DMS 273 treated with DMSO at 0.1 percent for 48 hours (cell line): ENCODE measurements at regions not wholly inside any gene's neighbourhood (a gene's known extent, or its start where the extent isn't known, plus 50 kb on each side); places are given as distances from the start of the nearest gene placed in this dataset.
"Not testable (repeated sequence)": the region's sequence is repeated elsewhere in the genome, so short reads cannot be mapped to it uniquely, and the experiment has no call there.

ENCODE experiments used
- DNase-seq: peaks from one replicate; lab custom pipeline; 2025; lab: John Stamatoyannopoulos, UW

DNA sequence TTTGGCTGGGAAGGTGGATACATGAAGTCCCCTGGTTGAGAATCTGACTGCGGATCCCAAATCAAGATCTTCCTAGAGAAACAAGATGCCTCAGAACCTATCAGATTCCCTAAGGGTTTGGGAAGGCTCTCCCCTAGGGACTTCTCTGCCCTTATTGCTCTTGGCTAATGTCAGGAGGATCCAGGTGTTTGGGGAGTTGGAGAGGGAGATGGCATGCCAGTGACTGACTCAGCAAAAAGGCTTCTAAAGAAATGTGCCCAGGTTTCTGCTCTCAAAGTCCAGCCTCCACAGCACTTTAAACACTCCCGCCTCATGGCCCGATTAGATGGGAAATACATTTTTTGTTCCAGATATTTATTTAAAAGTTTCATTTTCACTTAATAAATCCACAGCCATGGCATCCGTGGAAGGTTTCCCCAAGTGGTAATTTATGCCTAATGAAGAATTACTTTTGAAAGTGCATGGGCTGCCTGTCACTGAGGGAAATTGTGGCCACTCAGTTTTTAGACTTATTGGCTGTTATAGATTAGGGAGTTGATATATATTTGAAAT is 156.4 kb downstream of the OSR1 start:
- DNase-seq: no peak

GRCh38 chr2:19198381-19198780 is 160.0 kb downstream of the OSR1 start:
- no peak for DNase-seq

- DNase-seq: no peak
These were observed 162.8 kb downstream of the OSR1 start for GRCh38 chr2:19195661-19196060.

DNA sequence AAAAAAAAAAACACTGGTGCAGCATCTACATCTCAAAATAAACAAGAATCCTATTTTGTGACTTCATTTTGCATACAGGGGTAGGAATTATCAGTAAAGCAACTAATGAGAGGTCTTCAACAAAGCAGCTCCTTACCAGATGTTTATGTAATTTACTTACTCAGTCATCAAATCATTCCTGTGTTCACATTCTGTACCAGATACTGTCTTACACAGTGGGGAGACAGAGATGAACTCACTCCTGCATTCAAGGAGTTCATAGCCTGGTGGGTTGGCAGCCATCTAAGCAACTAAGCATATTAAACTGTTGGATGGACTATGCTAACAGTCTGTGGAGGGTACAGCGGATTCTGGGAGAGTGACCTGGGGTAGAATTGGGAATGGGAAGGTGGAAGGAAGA is 169.0 kb downstream of the OSR1 start:
- DNase-seq: no peak

DNA sequence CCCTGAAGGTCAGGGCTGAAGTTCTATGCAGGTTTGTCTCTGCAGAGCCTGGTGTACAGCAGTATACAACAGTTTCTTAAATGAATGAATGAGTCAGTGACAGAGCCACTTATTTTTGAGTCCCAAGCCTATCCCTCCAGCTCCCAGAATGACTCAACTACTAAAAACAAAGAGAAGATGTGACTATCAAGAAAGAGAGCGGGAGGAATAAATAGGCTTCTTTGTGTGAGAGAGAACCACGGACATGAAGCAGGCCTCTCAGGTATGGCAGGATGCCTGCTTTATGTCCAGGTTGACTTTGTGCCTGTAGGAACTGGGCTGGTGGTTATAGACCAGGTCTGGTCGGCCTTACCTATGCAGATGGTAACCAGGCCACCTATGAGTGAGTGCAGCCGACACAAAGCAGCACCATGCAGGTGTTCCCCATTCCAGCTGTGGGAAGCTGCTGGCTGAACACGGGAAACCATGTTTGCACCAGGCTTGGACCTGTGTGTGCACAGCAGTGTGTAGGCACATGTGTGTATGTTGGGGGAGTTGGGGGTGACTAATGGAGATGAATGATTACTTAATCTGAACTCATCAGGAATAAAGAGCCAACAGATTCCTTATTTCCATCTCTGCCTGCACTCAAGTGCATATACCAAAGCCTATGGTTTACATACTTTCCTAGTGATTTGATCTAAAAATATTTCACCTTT is 171.0 kb downstream of the OSR1 start:
- no peak for DNase-seq

DNA sequence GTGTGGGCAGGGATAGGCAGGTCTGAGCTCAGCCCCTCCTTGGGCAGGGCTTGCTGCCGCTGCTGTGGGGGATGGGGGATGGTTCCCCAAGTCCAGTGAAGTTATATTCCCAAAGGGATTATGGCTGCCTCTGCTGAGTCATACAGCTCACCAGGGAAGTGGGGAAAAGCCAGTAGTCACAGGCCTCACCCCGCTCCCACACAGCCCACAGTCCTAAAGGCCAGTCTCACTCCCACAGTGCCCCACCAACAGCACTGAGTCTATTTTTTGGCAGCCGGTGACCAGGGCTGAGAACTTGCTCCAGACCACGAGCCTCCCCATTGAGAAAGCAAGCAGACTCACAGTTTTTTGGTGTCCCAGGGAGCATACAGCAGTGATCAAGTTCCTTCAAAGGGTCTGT is 173.3 kb downstream of the OSR1 start:
- DNase-seq: no peak

DNA sequence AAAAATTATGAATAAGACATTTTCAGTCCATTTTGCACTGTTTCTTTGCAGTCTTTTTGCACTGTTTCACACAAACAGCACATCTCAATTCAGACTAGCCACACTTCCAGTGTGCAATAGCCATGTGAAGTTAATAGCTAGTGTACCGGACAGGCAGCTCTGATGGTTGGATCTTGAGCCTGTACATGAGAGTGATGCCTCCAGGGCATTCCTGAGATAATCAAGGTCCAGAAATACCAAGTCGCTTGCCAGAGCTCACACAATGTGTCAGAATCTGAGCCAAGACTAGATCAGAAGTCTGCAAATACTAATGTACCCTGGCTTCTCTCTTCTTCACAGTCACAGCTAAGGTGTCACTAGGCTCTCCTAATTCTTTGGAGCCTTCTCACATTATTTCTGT is 180.2 kb downstream of the OSR1 start:
- no peak for DNase-seq

DNA sequence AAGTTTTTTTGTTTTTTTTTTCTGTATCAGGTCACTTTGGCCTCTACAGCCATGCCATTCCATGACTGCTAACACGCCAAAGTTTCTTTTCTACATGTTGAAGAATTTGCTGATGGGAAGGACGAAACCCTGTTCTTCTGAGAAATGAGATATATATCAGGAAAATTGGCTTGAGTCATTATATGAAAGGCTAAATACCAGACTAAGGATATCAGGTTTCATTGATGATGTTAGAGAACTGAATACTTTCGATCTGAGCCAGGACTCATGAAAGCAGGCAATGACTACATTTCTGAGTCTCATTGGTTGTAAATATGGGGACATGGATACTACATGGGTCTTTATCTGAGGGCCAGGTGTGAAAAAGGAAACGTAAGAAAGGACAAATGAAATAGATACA is 181.4 kb downstream of the OSR1 start:
- no peak for DNase-seq

DNA sequence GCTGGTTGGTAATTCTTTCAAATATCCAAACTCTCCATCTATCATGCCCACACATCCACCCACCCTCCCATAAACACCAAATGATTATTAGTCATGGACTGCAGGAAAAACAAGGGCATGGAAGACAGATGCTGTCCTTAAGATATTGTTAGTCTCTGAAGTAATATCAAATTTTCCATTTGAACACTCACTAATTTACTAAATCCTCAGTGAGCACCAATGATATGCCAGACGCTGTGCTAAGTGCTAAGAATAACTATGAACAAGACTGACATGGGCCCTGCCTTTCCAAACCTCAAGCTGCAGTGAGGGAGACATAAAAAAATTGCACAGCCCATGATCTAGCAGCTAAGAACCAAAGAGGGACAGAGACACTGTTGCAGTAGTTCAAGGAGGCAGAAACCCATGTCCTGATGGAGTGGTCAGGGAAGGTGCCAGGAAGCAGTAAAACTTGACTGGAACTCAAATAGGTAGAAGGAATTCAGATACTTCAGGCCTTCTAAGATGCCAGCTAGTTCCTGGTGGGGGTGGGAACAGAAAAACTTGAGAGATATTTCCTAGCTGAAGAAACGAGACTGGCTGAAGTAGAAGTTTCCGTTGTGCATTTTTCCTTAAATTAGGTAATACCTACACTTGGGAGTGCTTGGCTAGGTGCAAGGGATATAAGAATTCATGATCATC is 182.1 kb downstream of the OSR1 start:
- no peak for DNase-seq

GRCh38 chr2:19174176-19174575 is 184.2 kb downstream of the OSR1 start:
- no peak for DNase-seq

DNA sequence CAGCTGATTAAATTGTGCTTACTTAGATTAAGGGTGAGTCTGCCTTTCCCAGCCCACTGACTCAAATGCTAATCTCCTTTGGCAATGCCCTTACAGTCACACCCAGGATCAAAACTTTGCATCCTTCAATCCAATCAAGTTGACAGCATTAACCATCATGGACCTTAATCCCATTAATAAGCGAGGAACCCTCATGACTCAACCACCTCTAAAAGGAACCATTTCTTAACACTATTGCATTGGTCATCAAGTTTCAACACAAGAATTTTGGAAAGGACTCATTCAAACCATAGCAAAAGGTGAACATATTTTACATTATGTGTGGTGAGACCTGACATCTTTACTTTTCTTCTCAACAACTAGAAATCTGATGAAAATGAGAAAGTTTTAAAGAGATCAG is 187.0 kb downstream of the OSR1 start:
- DNase-seq: no peak

- DNase-seq: no peak
These were observed 189.2 kb downstream of the OSR1 start for GRCh38 chr2:19169134-19169768.

DNA sequence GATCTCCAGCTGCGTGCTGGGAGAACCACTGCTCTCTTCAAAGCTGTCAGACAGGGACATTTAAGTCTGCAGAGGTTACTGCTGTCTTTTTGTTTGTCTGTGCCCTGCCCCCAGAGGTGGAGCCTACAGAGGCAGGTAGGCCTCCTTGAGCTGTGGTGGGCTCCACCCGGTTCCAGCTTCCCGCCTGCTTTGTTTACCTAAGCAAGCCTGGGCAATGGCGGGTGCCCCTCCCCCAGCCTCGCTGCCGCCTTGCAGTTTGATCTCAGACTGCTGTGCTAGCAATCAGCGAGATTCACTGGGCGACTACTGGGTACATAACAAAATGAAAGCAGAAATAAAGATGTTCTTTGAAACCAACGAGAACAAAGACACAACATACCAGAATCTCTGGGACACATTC is 194.3 kb downstream of the OSR1 start:
- not testable (repeated sequence) for DNase-seq

DNA sequence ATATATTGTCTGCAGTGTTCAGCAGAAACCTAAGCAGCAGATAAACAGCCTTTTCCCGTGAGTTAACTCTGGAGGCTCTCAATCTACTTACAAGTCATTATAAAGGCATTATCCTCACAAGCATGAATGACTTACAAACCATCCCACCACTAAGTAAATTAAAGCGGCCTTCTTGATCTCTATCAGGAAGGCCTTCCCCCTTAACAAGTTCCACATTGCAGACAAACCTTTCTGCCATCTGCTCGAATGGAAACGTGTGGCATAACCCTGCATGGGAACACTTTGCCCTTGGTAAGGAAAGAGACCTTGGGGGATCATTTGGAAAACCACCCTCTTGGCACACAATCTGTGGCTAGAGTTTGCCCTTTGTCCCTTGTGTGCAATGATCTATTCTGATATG is 199.5 kb downstream of the OSR1 start:
- no peak for DNase-seq

- no peak for DNase-seq
These were observed 200.2 kb downstream of the OSR1 start for GRCh38 chr2:19158211-19158610.

GRCh38 chr2:19156646-19157045 is 201.8 kb downstream of the OSR1 start:
- DNase-seq: no peak

- DNase-seq: no peak
These were observed 207.7 kb downstream of the OSR1 start for GRCh38 chr2:19150726-19151125.

GRCh38 chr2:19146867-19147266 is 211.6 kb downstream of the OSR1 start:
- DNase-seq: no peak

DNA sequence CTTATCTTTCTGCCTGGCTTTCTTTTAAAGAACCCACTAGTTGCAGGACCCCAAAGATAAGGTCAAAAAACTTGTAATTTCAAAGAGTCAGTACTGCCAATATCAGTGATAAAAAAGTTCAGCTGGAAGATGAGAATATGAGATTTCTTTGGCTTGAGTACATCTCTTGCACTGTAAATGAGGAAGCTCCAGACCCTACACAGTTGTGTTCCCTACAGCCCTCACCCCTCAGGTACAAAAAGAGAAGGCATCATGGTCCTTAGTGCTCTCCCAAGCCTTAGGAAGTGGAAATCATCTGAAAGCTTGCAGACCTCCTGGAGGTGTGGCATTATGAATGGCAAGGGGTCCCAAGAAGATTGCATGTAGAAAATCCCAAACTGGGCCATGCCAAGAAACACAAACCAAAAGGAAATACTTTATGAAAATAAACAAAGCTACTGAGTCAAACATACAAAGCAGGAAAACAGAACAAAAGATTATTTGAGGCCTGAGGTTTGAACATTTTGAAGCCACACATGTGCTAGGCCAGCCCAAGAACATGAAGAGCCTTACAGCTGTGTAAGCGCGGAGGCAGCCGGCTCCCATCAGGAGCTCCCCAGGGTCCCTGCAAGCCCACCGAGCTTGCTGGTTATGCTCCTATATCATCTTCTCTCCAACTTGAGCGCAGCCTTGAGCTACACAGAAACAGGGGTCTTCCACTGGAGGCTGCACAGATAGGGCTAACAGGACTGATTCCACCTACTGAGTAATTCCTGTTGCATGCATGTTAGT is 217.0 kb downstream of the OSR1 start:
- no peak for DNase-seq

GRCh38 chr2:19140463-19141208 is 217.8 kb downstream of the OSR1 start:
- DNase-seq: no peak

DNA sequence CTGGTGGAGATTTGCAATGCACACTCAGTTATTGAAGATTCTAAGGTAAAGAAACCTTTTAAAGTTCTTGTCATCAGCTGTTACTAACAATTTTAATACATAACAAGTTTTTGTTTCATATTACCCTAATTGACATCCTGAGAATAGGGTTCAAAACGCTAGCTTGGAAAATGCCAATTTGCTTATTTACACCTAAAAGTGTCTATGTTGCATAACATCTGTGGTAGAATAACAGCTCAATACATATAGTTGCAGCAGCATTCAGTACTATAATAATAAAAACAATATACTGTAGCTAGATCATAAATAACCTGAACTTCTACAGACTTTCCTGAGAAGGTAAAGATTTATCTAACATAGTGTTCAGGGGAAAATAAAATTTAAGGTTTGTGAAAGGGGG is 219.0 kb downstream of the OSR1 start:
- no peak for DNase-seq
